Amniotic epithelial cell (primary cell): ENCODE measurements at regions not wholly inside any gene's neighbourhood (a gene's known extent, or its start where the extent isn't known, plus 50 kb on each side); places are given as distances from the start of the nearest gene placed in this dataset.
A peak's percentile ranks its signal among the peaks of the same experiment; 100 is the strongest.

Experiments used
- DNase-seq: peaks from one replicate; pipeline ENCODE4 v3.0.0-alpha.2; 2010; ENCODE audit warnings: low read depth

DNA sequence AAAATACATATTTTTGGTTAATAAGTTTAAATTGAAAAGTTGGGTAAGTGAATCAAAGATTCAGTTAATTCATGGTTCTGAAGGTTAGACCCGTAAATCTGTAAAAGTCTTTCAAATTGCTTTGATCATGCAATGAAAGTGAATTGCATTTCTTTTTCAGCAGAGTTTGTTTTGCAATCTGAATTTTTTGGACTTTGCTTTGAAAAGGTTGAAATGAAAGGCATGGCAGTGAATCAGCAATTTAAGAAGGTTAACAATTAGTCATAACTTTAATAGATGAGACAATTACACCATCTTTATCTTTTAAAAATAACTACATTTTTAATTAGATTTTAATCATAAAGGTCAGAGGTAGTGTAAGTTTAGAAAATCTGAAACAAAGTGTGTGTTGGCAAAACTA is 310.9 kb upstream of the KCNJ16 start:
- peak; percentile 64 for DNase-seq

DNA sequence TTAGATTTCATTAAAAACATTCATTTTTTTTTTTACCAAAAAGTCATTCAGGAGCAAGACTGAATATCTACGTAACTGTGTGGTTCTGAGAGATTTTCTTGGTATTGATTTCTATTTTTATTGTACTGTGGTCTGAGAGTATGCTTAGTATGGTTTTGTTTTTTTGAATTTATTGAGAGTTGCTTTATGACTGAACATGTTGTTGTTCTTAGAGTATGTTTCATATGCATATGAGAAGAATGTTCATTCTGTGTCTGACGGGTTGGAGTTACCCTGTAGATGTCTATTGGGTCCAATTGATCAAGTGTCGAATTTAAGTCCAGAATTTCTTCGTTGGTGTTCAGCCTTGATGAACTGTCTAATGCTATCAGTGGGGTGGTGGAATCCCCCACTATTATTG is 306.0 kb upstream of the KCNJ16 start:
- DNase-seq = no peak

DNA sequence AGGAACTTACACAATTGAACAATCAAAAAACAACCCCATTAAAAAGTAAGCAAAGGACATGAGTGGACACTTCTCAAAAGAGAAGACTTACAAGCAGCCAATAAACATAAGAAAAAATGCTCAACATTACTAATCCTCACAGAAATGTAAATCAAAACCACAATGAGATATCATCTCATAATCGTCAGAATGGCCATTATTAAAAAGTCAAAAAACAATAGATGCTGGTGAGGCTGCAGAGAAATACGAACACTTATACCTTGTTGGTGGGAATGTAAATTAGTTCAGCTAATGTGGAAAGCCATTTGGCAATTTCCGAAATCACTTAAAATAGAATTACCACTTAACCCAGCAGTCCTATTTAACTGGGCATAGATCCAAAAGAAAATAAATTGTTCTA is 301.9 kb upstream of the KCNJ16 start:
- DNase-seq = no peak

DNA sequence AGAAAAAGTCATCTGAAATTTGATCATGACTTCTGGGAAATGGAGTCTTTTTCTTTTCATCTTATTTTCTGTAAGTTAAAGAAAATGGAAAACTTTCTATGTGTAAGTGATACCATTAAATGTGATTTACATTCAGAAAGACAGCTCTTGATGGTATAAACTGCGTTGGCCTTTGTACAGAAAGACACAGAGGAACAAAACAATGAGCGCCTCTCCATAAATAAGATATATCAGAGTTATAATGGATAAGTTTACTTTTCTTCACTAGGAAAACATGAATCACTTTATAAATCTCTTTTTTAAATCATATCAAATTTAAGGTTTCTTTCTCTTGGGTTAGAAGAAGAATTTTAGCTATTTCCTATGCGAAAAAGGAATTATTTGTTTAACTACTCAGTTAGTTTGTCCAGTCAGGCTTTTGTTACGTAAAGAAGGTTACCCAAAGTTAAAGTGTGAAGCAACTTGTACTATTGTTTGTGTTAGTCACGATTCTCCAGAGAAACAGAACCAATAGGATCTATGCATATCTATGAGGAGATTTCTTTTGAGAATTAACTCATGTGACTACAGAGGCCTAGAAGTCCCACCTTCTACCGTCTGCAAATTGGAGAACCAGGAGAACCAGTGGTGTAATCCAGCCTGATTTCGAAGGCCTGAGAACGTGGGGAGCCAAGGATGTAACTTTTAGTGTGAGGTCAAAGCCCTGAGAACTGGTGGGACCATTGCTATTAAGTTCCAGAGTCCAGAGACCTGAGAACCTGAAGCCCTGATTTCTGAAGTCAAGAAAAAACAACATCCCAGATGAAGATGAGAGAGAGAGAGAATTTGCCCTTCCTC is 295.4 kb upstream of the KCNJ16 start:
- DNase-seq = peak; percentile 31

DNA sequence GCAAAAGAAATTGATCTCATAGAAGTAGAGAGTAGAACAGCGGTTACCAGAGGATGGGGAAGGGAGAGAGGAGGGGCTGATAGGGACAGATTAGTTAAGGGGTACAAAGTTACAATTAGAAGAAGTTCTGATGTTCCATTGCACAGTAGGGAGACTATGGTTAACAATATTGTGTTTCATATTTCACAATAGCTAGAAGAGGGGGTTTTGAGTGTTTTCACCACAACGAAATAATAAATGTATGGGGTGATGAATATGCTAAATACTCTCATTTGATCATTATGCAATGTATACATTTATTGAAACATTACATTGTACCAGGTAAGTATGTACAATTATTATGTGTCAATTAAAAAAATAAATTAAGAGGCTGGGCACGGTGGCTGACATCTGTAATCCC is 291.2 kb upstream of the KCNJ16 start:
- no peak for DNase-seq

DNA sequence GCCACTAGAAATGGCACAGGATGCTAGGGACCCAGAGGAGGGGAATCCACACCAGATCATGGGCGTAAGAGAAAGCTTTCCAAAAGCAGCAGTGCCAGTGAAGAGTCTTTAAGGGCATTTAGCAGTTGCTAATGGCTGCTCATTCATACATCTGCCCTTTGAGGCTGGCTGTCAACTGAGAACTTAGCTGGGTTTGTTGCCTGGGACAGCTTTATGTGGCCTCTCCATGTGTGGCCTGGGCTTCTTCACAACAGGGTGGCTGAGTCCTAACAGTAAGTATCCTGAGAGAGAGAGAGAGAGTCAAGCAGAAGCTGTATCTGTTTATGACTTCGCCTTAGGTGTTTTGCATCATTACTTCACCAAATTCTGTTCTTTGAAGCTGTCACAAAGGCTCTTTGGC is 286.1 kb upstream of the KCNJ16 start:
- no peak for DNase-seq

DNA sequence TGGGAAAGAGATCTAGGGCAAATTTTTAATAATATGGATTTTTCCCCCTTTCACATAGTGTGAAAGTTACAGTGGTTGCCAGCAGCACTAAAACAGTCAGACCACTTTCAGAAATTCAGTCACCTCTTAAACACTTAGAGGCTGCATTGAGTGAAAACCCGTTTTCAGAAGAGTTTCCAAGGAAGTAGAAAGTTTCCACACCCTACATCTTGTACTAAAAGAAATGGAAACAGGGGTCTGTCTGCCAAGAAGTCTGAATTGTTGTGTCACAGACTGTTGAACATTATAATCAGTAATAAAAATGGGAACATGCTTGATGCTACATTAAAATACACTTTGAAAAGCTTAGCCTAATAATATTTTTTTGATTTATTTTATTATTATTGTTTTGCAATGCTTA is 278.9 kb upstream of the KCNJ16 start:
- no peak for DNase-seq

DNA sequence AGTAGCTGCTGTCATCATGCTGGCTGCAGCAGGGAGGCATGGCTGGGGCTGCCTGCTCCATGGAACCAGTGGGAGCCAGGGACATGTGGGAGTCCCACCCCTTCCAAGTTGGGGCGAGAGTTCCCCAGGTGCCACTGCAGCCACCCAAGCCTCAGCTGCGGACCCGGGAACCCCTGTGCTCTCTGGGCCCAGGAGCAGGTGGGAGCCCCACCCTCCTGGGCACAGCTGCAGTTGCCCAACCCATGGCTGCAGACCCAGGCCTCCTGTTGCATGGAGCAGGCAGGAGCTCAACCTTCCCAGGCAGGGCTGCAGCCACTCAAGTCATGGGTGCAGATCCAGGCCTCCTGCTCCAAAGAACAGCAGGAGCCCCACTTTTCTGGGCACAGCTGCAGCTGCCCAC is 274.2 kb upstream of the KCNJ16 start:
- DNase-seq = no peak

DNA sequence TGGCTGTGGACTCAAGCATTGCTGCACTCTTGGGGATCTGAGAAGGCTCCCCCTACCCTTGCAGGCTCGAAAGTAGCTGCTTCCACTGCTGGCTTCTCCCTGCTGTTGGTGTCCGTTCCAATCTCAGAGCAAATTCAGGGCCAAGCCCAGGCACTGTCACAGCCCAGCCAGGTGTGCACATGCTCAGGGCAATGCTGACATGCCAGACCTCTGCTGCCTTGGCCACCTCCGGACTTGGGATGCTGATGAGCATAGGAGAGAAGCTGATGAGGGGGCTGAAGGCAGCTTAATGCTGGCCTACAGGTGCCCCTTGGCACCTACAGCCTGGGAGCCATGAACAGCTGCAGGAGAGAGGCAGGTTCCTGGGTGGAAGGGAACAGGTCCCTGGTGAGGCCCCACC is 273.7 kb upstream of the KCNJ16 start:
- DNase-seq = no peak

DNA sequence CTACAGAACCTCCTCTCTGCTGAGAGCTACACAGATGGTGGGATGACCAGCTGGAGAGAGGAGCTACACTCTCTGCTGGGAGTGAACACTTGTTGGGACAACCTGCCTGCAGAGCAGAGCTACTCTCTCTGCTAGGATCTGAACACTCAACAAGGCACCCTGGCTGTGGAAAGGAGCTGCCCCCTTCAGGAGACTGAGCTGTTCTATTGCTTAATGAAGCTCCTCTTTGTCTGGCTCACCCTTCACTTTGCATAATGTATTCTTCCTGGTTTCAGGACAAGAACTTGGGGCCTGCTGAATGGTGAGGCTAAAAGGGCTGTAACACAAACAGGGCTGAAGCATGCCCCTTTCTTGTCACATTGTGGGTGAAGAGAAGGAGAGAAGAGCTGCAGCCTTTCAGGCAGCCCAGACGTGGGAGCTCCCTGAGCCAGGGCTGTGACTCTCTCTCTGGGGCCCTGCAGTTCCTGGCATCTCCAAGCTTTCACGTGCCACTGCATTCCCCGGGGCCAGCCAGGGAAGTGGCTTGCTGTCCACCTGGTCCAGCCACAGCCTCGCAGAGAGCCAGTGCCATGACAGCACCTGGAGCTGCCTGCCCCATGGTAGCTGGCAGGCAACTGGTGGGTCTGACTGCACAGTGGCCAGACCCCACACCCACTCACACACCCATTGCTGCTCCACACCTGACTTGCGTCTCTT is 272.8 kb upstream of the KCNJ16 start:
- peak; percentile 11 for DNase-seq

DNA sequence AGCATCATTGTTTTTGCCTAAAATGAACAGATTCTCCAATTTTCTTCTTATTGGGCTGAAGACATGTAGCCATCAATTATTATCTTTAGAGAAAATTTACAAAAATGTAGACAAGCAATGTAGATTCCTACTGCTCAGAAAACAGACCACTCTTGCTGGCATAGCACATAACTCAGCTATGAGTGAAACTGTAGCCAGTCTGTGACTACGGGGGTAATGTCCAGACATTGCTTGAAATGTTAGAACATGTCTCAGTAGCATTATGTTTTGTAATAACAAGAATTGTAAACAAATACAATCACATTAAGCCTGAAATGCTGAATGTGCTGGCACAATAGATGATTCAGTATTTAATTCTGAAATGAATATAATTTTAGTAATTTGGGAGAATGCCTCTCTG is 265.7 kb upstream of the KCNJ16 start:
- peak; percentile 51 for DNase-seq

DNA sequence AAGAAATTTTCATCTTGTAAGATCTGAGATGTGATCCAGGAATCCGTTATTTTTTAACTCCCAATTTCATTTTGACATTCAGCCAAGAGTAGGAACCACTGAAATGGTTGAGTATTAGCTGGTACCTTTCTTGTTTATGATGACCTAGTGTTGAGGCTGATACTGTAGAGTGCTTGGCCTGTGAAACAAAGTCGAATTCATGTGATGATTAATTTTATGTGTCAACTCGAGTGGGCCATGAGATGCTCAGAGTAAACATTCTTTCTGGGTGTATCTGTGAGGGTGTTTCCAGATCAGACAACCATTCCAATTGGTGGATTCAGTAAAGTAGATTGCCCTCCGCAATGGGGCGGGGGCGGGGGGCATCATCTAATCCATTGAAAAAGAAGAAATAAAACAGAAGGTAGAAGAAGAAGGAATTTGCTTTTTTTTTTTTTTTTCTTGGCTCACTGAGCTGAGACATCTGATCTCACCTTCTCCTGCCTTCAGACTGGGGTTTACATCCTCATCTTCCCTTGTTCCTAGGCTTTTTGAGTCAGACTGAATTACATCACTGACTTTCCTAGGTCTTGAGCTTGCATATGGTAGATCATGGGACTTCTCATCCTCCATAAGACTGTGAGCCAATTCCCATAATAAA is 264.6 kb upstream of the KCNJ16 start:
- DNase-seq = peak; percentile 20

DNA sequence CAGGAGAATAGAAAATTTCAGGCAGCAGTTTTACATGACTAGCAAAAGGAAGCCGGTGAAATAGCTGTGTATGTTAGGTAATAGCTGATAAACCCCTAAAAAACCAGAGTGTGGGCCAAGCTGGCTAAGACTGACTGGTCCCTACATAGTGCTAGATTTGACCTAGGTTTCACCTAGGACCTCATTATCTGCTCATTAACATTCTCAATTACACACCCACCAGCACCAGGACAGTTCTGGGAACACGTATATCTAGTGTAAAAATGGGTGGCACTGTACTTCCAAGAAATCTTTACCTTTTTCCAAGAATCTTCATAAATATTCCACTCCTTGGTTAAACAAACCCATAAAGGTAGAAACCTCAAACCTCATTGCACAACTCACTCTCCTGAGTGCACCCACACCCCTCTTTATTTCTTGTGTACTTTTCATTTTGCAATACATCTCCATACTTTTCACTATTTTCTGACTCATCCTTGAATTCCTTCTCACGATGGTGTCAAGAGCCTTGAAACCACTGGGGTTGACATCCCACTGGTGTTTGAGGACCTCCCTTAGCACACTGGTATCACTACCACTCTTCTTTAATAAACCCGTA is 262.7 kb upstream of the KCNJ16 start:
- DNase-seq = peak; percentile 62

DNA sequence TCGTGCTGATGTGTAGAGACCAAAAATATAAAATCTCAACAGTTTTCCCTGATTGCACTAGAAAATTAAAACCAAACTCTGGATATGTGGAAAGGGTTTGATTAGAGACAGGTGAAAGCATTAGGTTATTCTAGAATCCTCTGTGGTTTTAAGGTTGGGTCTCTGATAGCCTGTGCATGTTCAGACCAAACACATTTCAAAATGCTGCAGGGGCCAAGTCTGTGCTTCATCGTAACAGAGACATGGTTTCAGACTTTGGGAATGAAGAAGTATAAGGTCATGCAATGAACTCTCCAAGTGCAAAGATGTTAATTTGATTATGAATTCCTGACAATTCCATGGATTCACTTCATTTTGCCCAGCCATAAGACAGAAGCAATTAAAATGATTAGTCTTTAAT is 261.0 kb upstream of the KCNJ16 start:
- no peak for DNase-seq

DNA sequence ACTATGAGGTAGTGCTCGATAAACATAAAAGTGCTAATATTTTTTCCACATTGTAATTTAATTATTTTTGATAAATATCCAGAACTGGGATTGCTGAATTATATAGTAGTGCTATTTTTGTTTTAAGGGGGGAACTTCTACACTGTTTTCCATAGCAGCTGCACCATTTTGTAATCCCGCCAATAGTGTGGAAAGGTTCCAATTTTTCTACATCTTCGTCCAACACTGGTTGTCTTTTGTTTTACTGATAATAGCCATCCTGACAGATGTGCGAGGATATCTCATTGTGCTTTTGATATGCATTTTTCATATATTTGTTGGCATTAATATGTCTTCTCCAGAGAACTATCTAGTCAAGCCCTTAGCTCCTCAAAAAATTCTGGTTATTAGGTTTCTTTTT is 259.6 kb upstream of the KCNJ16 start:
- DNase-seq = no peak

DNA sequence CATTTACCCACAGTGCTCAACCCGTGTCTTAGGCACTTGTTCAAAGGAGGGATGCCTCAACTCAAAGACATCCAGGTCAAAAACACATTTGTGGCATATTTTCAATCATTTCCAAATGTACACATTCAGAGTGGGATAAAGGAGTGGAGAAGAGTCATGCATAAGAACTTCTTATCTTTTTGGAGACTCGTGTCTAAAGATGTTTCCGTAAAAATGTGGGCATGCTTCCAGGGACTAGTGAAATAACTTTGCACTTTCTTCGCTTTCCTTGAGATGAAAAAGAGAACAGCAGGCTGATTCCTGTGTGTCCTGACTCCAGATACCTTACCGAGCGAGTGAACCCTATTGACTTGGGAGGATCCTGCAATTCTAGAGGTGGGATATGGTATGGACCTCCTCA is 256.6 kb upstream of the KCNJ16 start:
- peak; percentile 81 for DNase-seq

DNA sequence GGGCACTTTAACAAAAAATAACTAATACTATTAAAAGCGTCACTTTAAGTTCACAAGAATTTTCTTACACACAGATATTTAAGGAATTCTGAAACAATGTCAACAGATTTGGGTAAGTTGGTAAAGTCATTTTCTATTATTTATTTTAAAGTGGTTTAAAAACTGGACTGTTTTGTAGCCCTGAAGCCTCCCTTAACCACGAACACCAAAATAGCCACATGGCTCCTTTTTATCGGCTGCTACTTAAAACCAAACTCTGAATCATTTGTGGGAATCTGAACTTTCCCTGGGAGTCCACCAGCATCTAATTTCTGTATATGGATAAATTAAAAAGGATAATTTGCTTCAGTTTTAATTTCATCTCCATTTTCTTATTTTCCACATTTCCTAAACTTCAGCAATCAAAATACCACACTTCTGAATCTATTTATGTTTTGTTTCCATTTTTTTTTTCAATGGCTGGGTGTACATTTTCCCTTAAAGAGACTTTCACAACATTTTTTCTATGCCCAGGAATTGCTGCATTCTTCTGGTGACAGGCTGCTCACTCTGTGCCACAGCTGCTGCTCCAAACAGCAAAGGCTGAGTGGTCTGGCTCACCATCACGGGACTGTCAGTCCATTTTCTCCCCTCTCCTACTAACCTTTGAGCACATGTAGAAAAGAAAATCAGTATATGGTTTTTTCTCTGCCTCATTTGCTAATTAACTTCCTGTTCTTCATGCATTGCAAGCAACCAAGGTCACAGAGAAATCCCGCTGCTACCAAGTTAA is 255.5 kb upstream of the KCNJ16 start:
- DNase-seq = peak; percentile 68

DNA sequence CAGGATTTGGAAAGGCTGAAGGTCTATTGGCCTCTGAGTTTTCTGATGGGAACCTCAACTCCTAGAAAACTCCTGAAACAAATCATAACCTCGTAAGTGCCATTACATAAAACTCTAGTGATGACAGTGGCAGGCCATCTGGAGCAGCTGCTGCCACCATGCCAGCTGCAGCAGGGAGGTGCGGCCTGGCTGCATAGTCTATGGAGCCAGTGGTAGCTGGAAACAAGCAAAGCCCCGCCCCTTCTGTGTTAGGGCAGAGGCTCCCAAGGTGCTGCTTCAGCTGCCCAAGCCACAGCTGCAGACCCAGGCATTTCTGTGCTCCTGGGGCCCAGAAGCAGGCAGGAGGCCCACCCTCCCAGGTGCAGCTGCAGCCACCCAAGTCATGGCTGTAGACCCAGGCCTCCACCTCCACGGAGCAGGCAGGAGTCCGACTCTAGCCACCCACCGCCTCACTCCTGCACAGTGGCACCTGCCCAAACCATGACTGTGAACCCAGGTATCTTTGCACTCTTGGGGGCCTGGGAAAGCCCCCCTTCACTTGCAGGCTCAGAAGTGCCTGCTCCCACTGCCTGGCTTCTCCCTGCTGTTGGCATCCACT is 254.1 kb upstream of the KCNJ16 start:
- DNase-seq = no peak

DNA sequence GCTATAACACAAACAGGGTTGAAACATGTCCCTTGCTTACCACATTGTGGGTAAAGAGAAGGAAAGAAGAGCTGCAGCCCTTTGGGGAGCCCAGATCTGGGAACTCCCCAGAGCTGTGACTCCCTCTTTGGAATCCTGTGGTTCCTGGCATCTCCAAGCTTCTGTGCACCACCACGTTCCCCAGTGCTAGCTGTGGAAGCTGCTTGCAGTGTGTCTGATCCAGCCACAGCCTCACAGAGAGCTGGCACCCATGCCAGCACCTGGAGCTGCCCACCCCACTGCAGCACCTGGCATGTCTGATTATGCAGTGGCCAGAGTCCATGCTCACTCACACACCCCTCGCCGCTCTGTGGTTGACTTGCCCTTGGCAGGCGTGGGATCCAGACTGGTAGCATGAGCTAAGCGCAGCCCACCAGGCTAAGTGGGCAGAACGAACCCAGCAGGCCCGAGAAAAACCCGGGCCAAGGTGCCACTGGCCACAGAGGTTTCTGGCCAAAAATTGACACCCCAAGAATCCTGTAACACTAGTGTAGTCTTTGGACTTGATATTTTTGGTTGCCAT is 252.6 kb upstream of the KCNJ16 start:
- no peak for DNase-seq

DNA sequence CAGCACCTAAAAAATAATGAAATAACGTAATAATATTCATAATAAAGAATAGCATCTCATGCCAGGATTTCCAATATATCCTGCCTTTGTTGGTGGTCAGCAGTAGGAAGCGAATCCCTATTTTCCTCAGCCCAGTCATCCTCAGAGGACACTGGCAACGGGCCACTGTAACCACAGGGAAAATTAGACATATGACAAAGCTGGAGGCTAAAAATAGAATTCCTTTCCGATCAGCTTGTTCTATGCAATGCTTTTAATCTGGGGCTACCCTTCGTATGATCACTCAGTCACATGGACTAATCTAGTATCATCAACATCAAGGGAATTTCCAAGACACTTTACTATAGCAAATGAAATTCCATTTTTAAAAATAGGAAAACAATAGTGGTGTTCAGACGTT is 246.9 kb upstream of the KCNJ16 start:
- DNase-seq = no peak

DNA sequence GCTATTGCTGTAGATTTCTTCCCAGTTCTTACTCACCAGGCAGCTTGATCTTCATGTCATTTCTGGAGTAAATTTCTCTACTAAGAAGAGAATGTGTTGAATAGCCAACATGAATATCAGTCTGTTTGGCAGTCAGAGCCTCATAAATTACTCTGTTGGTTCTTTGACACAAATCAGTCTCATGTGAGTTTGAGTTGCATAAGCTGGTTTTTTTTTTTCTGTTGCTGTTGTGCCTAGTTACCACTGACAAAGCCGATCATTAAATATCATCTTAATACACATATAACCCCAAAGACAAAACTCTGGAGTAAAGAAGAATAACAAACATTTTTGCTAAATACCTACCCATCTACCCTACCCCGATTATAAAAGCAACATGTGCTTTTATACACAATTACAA is 240.5 kb upstream of the KCNJ16 start:
- no peak for DNase-seq
